ENCODE measurements at regions not wholly inside any gene's neighbourhood (a gene's known extent, or its start where the extent isn't known, plus 50 kb on each side); places are given as distances from the start of the nearest gene placed in this dataset.

DNA sequence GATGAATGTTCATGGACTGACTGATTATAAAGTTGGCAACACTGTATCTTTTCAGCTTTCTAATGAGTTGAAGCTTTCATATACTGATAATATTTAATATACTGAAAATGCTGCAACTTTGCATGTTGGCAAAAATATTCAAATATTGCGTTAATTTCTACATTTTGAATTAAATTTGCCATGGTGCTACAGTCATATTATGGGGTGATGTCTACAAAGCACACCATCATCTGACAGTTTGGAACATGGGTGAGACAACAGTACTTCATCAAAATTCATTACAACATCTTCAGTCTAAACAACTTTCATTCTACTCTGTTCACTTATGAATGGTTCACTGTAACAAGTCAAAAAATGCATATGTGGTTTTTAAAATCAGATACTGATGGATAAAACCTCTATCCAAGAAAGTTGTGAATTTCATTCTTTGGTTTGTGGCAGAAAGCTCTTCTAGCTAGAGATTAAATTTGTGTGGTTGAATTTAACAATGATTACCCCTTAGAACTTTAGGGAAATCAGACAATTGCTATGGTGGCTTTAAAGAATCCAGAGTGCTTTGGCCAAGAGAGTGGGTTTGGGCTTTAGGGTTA lies 136.4 kb downstream of the TMEM26 start:
- TF ChIP-seq, protein P1, sequence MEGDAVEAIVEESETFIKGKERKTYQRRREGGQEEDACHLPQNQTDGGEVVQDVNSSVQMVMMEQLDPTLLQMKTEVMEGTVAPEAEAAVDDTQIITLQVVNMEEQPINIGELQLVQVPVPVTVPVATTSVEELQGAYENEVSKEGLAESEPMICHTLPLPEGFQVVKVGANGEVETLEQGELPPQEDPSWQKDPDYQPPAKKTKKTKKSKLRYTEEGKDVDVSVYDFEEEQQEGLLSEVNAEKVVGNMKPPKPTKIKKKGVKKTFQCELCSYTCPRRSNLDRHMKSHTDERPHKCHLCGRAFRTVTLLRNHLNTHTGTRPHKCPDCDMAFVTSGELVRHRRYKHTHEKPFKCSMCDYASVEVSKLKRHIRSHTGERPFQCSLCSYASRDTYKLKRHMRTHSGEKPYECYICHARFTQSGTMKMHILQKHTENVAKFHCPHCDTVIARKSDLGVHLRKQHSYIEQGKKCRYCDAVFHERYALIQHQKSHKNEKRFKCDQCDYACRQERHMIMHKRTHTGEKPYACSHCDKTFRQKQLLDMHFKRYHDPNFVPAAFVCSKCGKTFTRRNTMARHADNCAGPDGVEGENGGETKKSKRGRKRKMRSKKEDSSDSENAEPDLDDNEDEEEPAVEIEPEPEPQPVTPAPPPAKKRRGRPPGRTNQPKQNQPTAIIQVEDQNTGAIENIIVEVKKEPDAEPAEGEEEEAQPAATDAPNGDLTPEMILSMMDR (IDR thresholded peaks at IDR 0.05; ENCODE audit: insufficient read depth, low read length, poor library complexity, severe bottlenecking): no peak
- TF ChIP-seq EZH2phosphoT487 (conservative IDR thresholded peaks at IDR 0.05; ENCODE audit: low read length): no peak

Data from SU-DHL-6 (cell line).